ENCODE measurements at regions not wholly inside any gene's neighbourhood (a gene's known extent, or its start where the extent isn't known, plus 50 kb on each side); places are given as distances from the start of the nearest gene placed in this dataset.
"Not testable (repeated sequence)": the region's sequence is repeated elsewhere in the genome, so short reads cannot be mapped to it uniquely, and the experiment has no call there.

GRCh38 chr14:106712513-106712912 is 1186.1 kb downstream of the TMEM121 start:
- TF ChIP-seq CTCF, POLR2A, POLR2AphosphoS5, EP300 (IDR thresholded peaks at IDR 0.05): not testable (repeated sequence)

Data from stomach (tissue), 4 donors.